H9 (cell line): ENCODE measurements at regions not wholly inside any gene's neighbourhood (a gene's known extent, or its start where the extent isn't known, plus 50 kb on each side); places are given as distances from the start of the nearest gene placed in this dataset.

Experiments used
- DNase-seq: peaks from one replicate; pipeline ENCODE4 v3.0.0-alpha.2; 2017
- H2AFZ ChIP-seq: one replicate; pipeline ENCODE4 v1.6.1; 2013; ENCODE audit warnings: mild to moderate bottlenecking, low read length, control low read depth, moderate library complexity
- H2AK5ac ChIP-seq: 2 replicates; pipeline ENCODE4 v1.6.1; 2013; ENCODE audit warnings: low read length, control low read depth, mixed read lengths; ENCODE audit not compliant: insufficient read length
- H2BK120ac ChIP-seq: one replicate; pipeline ENCODE4 v1.6.1; 2013; ENCODE audit warnings: low read depth, mild to moderate bottlenecking, low read length, control low read depth, inconsistent platforms; ENCODE audit not compliant: poor library complexity, severe bottlenecking
- H2BK12ac ChIP-seq: 2 replicates; pipeline ENCODE4 v1.6.1; 2013; ENCODE audit warnings: low read length, control low read depth, mixed read lengths, low read depth; ENCODE audit not compliant: insufficient read length
- H2BK15ac ChIP-seq: 2 replicates; pipeline ENCODE4 v1.6.1; 2013; ENCODE audit warnings: low read depth, low read length, control low read depth
- H2BK20ac ChIP-seq: one replicate; pipeline ENCODE4 v1.6.1; 2013; ENCODE audit warnings: low read depth, mild to moderate bottlenecking, low read length, control low read depth, inconsistent platforms; ENCODE audit not compliant: poor library complexity, severe bottlenecking
- H2BK5ac ChIP-seq: 2 replicates; pipeline ENCODE4 v1.6.1; 2013; ENCODE audit warnings: low read length, control low read depth, mixed read lengths; ENCODE audit not compliant: insufficient read length
- H3K14ac ChIP-seq: 2 replicates; pipeline ENCODE4 v1.6.1; 2013; ENCODE audit warnings: low read length, control low read depth; ENCODE audit not compliant: insufficient read depth
- H3K18ac ChIP-seq: 2 replicates; pipeline ENCODE4 v1.6.1; 2013; ENCODE audit warnings: low read depth, mild to moderate bottlenecking, mixed read lengths, low read length, control low read depth; ENCODE audit not compliant: insufficient read length
- H3K23ac ChIP-seq: 2 replicates; pipeline ENCODE4 v1.6.1; 2013; ENCODE audit warnings: low read length, control low read depth, mixed read lengths, low read depth; ENCODE audit not compliant: insufficient read length
- H3K23me2 ChIP-seq: 2 replicates; pipeline ENCODE4 v1.6.1; 2013; ENCODE audit warnings: low read depth, mild to moderate bottlenecking, mixed read lengths, low read length, control low read depth; ENCODE audit not compliant: insufficient read length, poor library complexity, severe bottlenecking
- H3K27ac ChIP-seq: 2 replicates; pipeline ENCODE4 v1.5.1; 2013; ENCODE audit warnings: low read length, control low read depth, mixed read lengths, low read depth; ENCODE audit not compliant: insufficient read length
- H3K27me3 ChIP-seq: 2 replicates; pipeline ENCODE4 v1.6.1; 2013; ENCODE audit warnings: low read length, control low read depth, inconsistent platforms; ENCODE audit not compliant: insufficient read depth
- H3K4ac ChIP-seq: 2 replicates; pipeline ENCODE4 v1.6.1; 2013; ENCODE audit warnings: low read depth, mild to moderate bottlenecking, control low read depth, inconsistent platforms, low read length, moderate library complexity
- H3K4me1 ChIP-seq: 2 replicates; pipeline ENCODE4 v1.6.1; 2013; ENCODE audit warnings: low read length, control low read depth, inconsistent platforms; ENCODE audit not compliant: insufficient read depth
- H3K4me2 ChIP-seq: 2 replicates; pipeline ENCODE4 v1.6.1; 2013; ENCODE audit warnings: low read length, control low read depth, mixed read lengths; ENCODE audit not compliant: insufficient read length, insufficient read depth
- H3K56ac ChIP-seq: 2 replicates; pipeline ENCODE4 v1.6.1; 2013; ENCODE audit warnings: low read depth, mild to moderate bottlenecking, mixed read lengths, low read length, control low read depth; ENCODE audit not compliant: insufficient read length
- H3K79me1 ChIP-seq: 2 replicates; pipeline ENCODE4 v1.6.1; 2013; ENCODE audit warnings: low read depth, mild to moderate bottlenecking, moderate library complexity, low read length, control low read depth, inconsistent platforms; ENCODE audit not compliant: insufficient read depth, poor library complexity, severe bottlenecking
- H3K79me2 ChIP-seq: 2 replicates; pipeline ENCODE4 v1.6.1; 2013; ENCODE audit warnings: low read length, control low read depth, inconsistent platforms; ENCODE audit not compliant: insufficient read depth
- H3K9ac ChIP-seq: 2 replicates; pipeline ENCODE4 v1.6.1; 2013; ENCODE audit warnings: low read length, control low read depth, mixed read lengths; ENCODE audit not compliant: insufficient read length; ENCODE audit errors: extremely low read depth
- H3K9me3 ChIP-seq: one replicate; pipeline ENCODE4 v1.6.1; 2013; ENCODE audit warnings: low read depth, low read length, inconsistent platforms; ENCODE audit not compliant: control insufficient read depth
- H3T11ph ChIP-seq: one replicate; pipeline ENCODE4 v1.6.1; 2013; ENCODE audit warnings: mild to moderate bottlenecking, low read length, control low read depth, inconsistent platforms
- H4K20me1 ChIP-seq: one replicate; pipeline ENCODE4 v1.6.1; 2013; ENCODE audit not compliant: control insufficient read depth, insufficient read length, insufficient read depth
- H4K5ac ChIP-seq: 2 replicates; pipeline ENCODE4 v1.6.1; 2013; ENCODE audit warnings: low read depth, mild to moderate bottlenecking, mixed read lengths, low read length, control low read depth; ENCODE audit not compliant: insufficient read length
- H4K8ac ChIP-seq: replicated peaks from 2 replicates; pipeline ENCODE4 v1.6.1; 2013; ENCODE audit warnings: low read length, control low read depth, mixed read lengths, low read depth; ENCODE audit not compliant: insufficient read length
- H4K91ac ChIP-seq: 2 replicates; pipeline ENCODE4 v1.6.1; 2013; ENCODE audit warnings: low read depth, mild to moderate bottlenecking, moderate library complexity, mixed read lengths, low read length, control low read depth; ENCODE audit not compliant: insufficient read length
- H3K27ac Mint-ChIP-seq, 3 experiments: 2 replicates in 2 of 3; 3 replicates in 1 of 3; pipeline ENCODE4 v1.8.0; 2020 to 2021; ENCODE audit warnings: mixed read lengths in 3 of 3, mild to moderate bottlenecking in 1 of 3, moderate library complexity in 1 of 3
- H3K27me3 Mint-ChIP-seq: 2 replicates; pipeline ENCODE4 v1.8.0; 2021; ENCODE audit warnings: low read depth, mild to moderate bottlenecking, moderate library complexity, mixed read lengths
- H3K36me3 Mint-ChIP-seq, 3 experiments: 2 replicates in 2 of 3; 3 replicates in 1 of 3; pipeline ENCODE4 v1.8.0; 2020 to 2021; ENCODE audit warnings: low read depth in 3 of 3, mixed read lengths in 3 of 3; ENCODE audit not compliant: insufficient read depth in 1 of 3
- H3K4me1 Mint-ChIP-seq, 2 experiments: 2 replicates each; pipeline ENCODE4 v1.8.0; 2020; ENCODE audit warnings: mixed read lengths in 2 of 2
- H3K4me3 Mint-ChIP-seq, 2 experiments: 2 replicates in 1 of 2; 3 replicates in 1 of 2; pipeline ENCODE4 v1.8.0; 2020 to 2021; ENCODE audit warnings: mild to moderate bottlenecking in 2 of 2, mixed read lengths in 2 of 2, moderate library complexity in 1 of 2
- H3K9me3 Mint-ChIP-seq, 2 experiments: 2 replicates in 1 of 2; 3 replicates in 1 of 2; pipeline ENCODE4 v1.8.0; 2020; ENCODE audit warnings: mild to moderate bottlenecking in 2 of 2, mixed read lengths in 2 of 2, moderate library complexity in 1 of 2
- CTCF ChIP-seq: fragments of 200-600 bp; sonication (generic); conservative IDR thresholded peaks from 3 replicates; pipeline ENCODE4 v1.8.0; 2021; ENCODE audit warnings: antibody characterized with exemption, mild to moderate bottlenecking

- Histone ChIP-seq H3K27ac (no peak overlapping the region), H3K79me2 (no peaks in the 10 kb centered on the region), H2BK12ac (no peak overlapping the region), H4K8ac (no peak overlapping the region), H3K9me3 (no peaks in the 10 kb centered on the region), H2BK15ac (no peak overlapping the region), H2BK120ac (no peak overlapping the region), H3K56ac (no peak overlapping the region), H3T11ph (no peak overlapping the region), H3K18ac (no peak overlapping the region), H3K4me2 (no peak overlapping the region), H3K14ac (no peak overlapping the region), H3K79me1 (no peaks in the 10 kb centered on the region), H4K20me1 (no peaks in the 10 kb centered on the region), H2BK20ac (no peak overlapping the region), H3K9ac (no peak overlapping the region), H4K91ac (no peak overlapping the region), H3K27me3 (no peaks in the 10 kb centered on the region), H4K5ac (no peak overlapping the region), H3K23me2 (no peaks in the 10 kb centered on the region), H3K23ac (no peak overlapping the region), H2AFZ (no peak overlapping the region), H2AK5ac (no peak overlapping the region), H2BK5ac (no peak overlapping the region), H3K4ac (no peak overlapping the region), H3K4me1 (no peaks in the 10 kb centered on the region)
- Mint-ChIP-seq H3K27me3 (no peaks in the 10 kb centered on the region), H3K4me3 (no peak overlapping the region), H3K27ac (no peak overlapping the region), H3K9me3 (0 out of 5 replicates have a peak, but pooled peaks cover 0 to 2% of the 10 kb centered on the region in 2 experiments), H3K36me3 (no peaks in the 10 kb centered on the region), H3K4me1 (no peaks in the 10 kb centered on the region)
- no peak for DNase-seq
- no peak for TF ChIP-seq CTCF
These were observed 321.2 kb downstream of the SLC16A7 start for GRCh38 chr12:59916988-59917387.
